GM04503 (cell line): ENCODE measurements at regions not wholly inside any gene's neighbourhood (a gene's known extent, or its start where the extent isn't known, plus 50 kb on each side); places are given as distances from the start of the nearest gene placed in this dataset.

Source experiments
- DNase-seq: peaks from one replicate; pipeline ENCODE4 v3.0.0-alpha.2; 2012; ENCODE audit warnings: low read depth

- DNase-seq: no peak
Observed at GRCh38 chr6:144883915-144884314, 598.8 kb downstream of the UTRN start.

- no peak for DNase-seq
Observed at GRCh38 chr6:144885817-144886216, 600.7 kb downstream of the UTRN start.

GRCh38 chr6:144886682-144887081 lies 601.5 kb downstream of the UTRN start:
- DNase-seq: no peak

- no peak for DNase-seq
Observed at GRCh38 chr6:144888621-144889020, 603.5 kb downstream of the UTRN start.

GRCh38 chr6:144893680-144894151 lies 608.6 kb downstream of the UTRN start:
- no peak for DNase-seq

GRCh38 chr6:144894240-144894639 lies 609.1 kb downstream of the UTRN start:
- DNase-seq: no peak

GRCh38 chr6:144895313-144896278 lies 610.5 kb downstream of the UTRN start:
- no peak for DNase-seq

GRCh38 chr6:144896289-144896688 lies 611.2 kb downstream of the UTRN start:
- no peak for DNase-seq

- DNase-seq: no peak
Observed at GRCh38 chr6:144896871-144897270, 611.7 kb downstream of the UTRN start.

GRCh38 chr6:144897441-144897921 lies 612.3 kb downstream of the UTRN start:
- peak; percentile 85 for DNase-seq

- DNase-seq: no peak
Observed at GRCh38 chr6:144898052-144898689, 613.0 kb downstream of the UTRN start.

- no peak for DNase-seq
Observed at GRCh38 chr6:144898741-144899140, 613.6 kb downstream of the UTRN start.

GRCh38 chr6:144899161-144899560 lies 614.0 kb downstream of the UTRN start:
- peak; percentile 84 for DNase-seq

- DNase-seq: no peak
Observed at GRCh38 chr6:144901412-144901811, 616.3 kb downstream of the UTRN start.

- DNase-seq: no peak
Observed at GRCh38 chr6:144908004-144908403, 622.9 kb downstream of the UTRN start.

GRCh38 chr6:144909753-144910285 lies 624.7 kb downstream of the UTRN start:
- no peak for DNase-seq

GRCh38 chr6:144911322-144911721 lies 626.2 kb downstream of the UTRN start:
- no peak for DNase-seq

GRCh38 chr6:144912474-144912873 lies 627.3 kb downstream of the UTRN start:
- peak; percentile 73 for DNase-seq

- DNase-seq: no peak
Observed at GRCh38 chr6:144918073-144918472, 632.9 kb downstream of the UTRN start.

- DNase-seq: no peak
Observed at GRCh38 chr6:144919560-144919959, 634.4 kb downstream of the UTRN start.

GRCh38 chr6:144920391-144920961 lies 635.3 kb downstream of the UTRN start:
- DNase-seq: no peak

GRCh38 chr6:144921206-144921975 lies 636.3 kb downstream of the UTRN start:
- no peak for DNase-seq
